ENCODE measurements at regions not wholly inside any gene's neighbourhood (a gene's known extent, or its start where the extent isn't known, plus 50 kb on each side); places are given as distances from the start of the nearest gene placed in this dataset.

GRCh38 chr2:2791031-2791430, 460.0 kb upstream of the MYT1L start:
- 85% methylated on average over 11 of the region's 11 CpGs; no CpG with 5 or more reads in 1 of the 2 donors for WGBS, 2 donors (ENCODE audit: low coverage in 1 of 2)
- Histone ChIP-seq H3K27ac (no peak overlapping the region), H3K4me3 (no peak overlapping the region), H3K27me3 (no peaks in the 10 kb centered on the region), H3K36me3 (no peaks in the 10 kb centered on the region), H3K4me1 (no peaks in the 10 kb centered on the region), H3K9me3 (no peaks in the 10 kb centered on the region)
- no peak for TF ChIP-seq CTCF (IDR thresholded peaks at IDR 0.05)
- TF ChIP-seq POLR2AphosphoS5 (IDR thresholded peaks at IDR 0.05) = no peak
- no peak for TF ChIP-seq EP300 (IDR thresholded peaks at IDR 0.05; ENCODE audit: low read depth)
- no peak for TF ChIP-seq POLR2A (IDR thresholded peaks at IDR 0.05)
- DNase-seq = no peak
- intact Hi-C loops (cut with DNase I; ENCODE audit: low total_unique reads) = no loop called here
- in situ Hi-C loops (cut with MboI; ENCODE audit: low pct_ligation_motif_present in 1 of 4, low pct_unique_long_range_greater_than_20kb in 1 of 4, low sequenced_read_pairs in 3 of 4) = no loop called here

- no peak overlapping the region for H3K27ac ChIP-seq
- no peak overlapping the region for H3K4me3 ChIP-seq
- 72% methylated on average over 3 of the region's 3 CpGs; no CpG with 5 or more reads in 1 of the 2 donors for WGBS, 2 donors (ENCODE audit: low coverage in 1 of 2)
- no peaks in the 10 kb centered on the region for H3K36me3 ChIP-seq
- no peaks in the 10 kb centered on the region for H3K27me3 ChIP-seq
- intact Hi-C loops (cut with DNase I; ENCODE audit: low total_unique reads) (no loop called here), in situ Hi-C loops (cut with MboI; ENCODE audit: low pct_ligation_motif_present in 1 of 4, low pct_unique_long_range_greater_than_20kb in 1 of 4, low sequenced_read_pairs in 3 of 4) (no loop called here)
- no peaks in the 10 kb centered on the region for H3K9me3 ChIP-seq
- TF ChIP-seq CTCF (IDR thresholded peaks at IDR 0.05) = no peak
- no peak for TF ChIP-seq POLR2AphosphoS5 (IDR thresholded peaks at IDR 0.05)
- TF ChIP-seq POLR2A (IDR thresholded peaks at IDR 0.05) = no peak
- TF ChIP-seq EP300 (IDR thresholded peaks at IDR 0.05; ENCODE audit: low read depth) = no peak
- DNase-seq = no peak
- no peaks in the 10 kb centered on the region for H3K4me1 ChIP-seq
Measured at GRCh38 chr2:2788076-2788475, 457.0 kb upstream of the MYT1L start.

- in situ Hi-C loops (cut with MboI; ENCODE audit: low pct_ligation_motif_present in 1 of 4, low pct_unique_long_range_greater_than_20kb in 1 of 4, low sequenced_read_pairs in 3 of 4) = no loop called here
- no peak for DNase-seq
- WGBS, 2 donors (ENCODE audit: low coverage in 1 of 2) = 87 to 90% methylated on average over 7 to 19 of the region's 19 CpGs
Measured at GRCh38 chr2:2787301-2787907, 456.3 kb upstream of the MYT1L start.

GRCh38 chr2:2782007-2782406, 450.9 kb upstream of the MYT1L start:
- no peak for DNase-seq
- WGBS, 2 donors (ENCODE audit: low coverage in 1 of 2) = 74 to 81% methylated on average over 6 to 9 of the region's 9 CpGs
- TF ChIP-seq POLR2A (IDR thresholded peaks at IDR 0.05) = no peak
- no peak for TF ChIP-seq POLR2AphosphoS5 (IDR thresholded peaks at IDR 0.05)
- no peak for TF ChIP-seq CTCF (IDR thresholded peaks at IDR 0.05)
- no peak for TF ChIP-seq EP300 (IDR thresholded peaks at IDR 0.05; ENCODE audit: low read depth)
- intact Hi-C loops (cut with DNase I; ENCODE audit: low total_unique reads) = no loop called here
- Histone ChIP-seq H3K4me3 (no peak overlapping the region), H3K36me3 (no peaks in the 10 kb centered on the region), H3K9me3 (no peaks in the 10 kb centered on the region), H3K27me3 (no peaks in the 10 kb centered on the region), H3K27ac (no peak overlapping the region), H3K4me1 (no peaks in the 10 kb centered on the region)
- in situ Hi-C loops (cut with MboI; ENCODE audit: low pct_ligation_motif_present in 1 of 4, low pct_unique_long_range_greater_than_20kb in 1 of 4, low sequenced_read_pairs in 3 of 4) = no loop called here

More at GRCh38 chr2:2787301-2787907, 456.3 kb upstream of the MYT1L start:
- Histone ChIP-seq H3K9me3 (no peaks in the 10 kb centered on the region), H3K36me3 (no peaks in the 10 kb centered on the region), H3K4me1 (no peaks in the 10 kb centered on the region), H3K27me3 (no peaks in the 10 kb centered on the region), H3K4me3 (no peak overlapping the region), H3K27ac (no peak overlapping the region)
- intact Hi-C loops (cut with DNase I; ENCODE audit: low total_unique reads) = no loop called here
- TF ChIP-seq CTCF (IDR thresholded peaks at IDR 0.05) = no peak
- TF ChIP-seq POLR2A (IDR thresholded peaks at IDR 0.05) = no peak
- no peak for TF ChIP-seq EP300 (IDR thresholded peaks at IDR 0.05; ENCODE audit: low read depth)
- TF ChIP-seq POLR2AphosphoS5 (IDR thresholded peaks at IDR 0.05) = no peak
